H7 (cell line): ENCODE measurements at regions not wholly inside any gene's neighbourhood (a gene's known extent, or its start where the extent isn't known, plus 50 kb on each side); places are given as distances from the start of the nearest gene placed in this dataset.

Source experiments
- DNase-seq: peaks from one replicate; pipeline ENCODE4 v3.0.0; 2012
- H3K27me3 ChIP-seq: 2 replicates; pipeline ENCODE4 v1.6.0; 2011; ENCODE audit warnings: mild to moderate bottlenecking, low read length; ENCODE audit not compliant: control insufficient read depth, insufficient read depth
- H3K36me3 ChIP-seq: replicated peaks from 2 replicates; pipeline ENCODE4 v1.5.1; 2011; ENCODE audit warnings: low read length; ENCODE audit not compliant: control insufficient read depth, insufficient read depth
- H3K4me3 ChIP-seq: 2 replicates; pipeline ENCODE4 v1.5.1; 2011; ENCODE audit warnings: low read depth, mild to moderate bottlenecking, control low read depth, low read length, moderate library complexity; ENCODE audit not compliant: insufficient read depth

GRCh38 chr20:39338469-39339376 is 376.6 kb downstream of the DHX35 start:
- no peak overlapping the region for H3K4me3 ChIP-seq
- DNase-seq: no peak
- H3K36me3 ChIP-seq: no peaks in the 10 kb centered on the region
- no peaks in the 10 kb centered on the region for H3K27me3 ChIP-seq

GRCh38 chr20:39333211-39333610 is 371.1 kb downstream of the DHX35 start:
- DNase-seq: no peak
- no peak overlapping the region for H3K4me3 ChIP-seq
- H3K36me3 ChIP-seq: no peaks in the 10 kb centered on the region
- H3K27me3 ChIP-seq: no peaks in the 10 kb centered on the region

GRCh38 chr20:39328347-39328746 is 366.2 kb downstream of the DHX35 start:
- Histone ChIP-seq H3K27me3 (no peaks in the 10 kb centered on the region), H3K4me3 (no peak overlapping the region), H3K36me3 (no peaks in the 10 kb centered on the region)
- no peak for DNase-seq

GRCh38 chr20:39326050-39326449 is 363.9 kb downstream of the DHX35 start:
- Histone ChIP-seq H3K27me3 (no peaks in the 10 kb centered on the region), H3K4me3 (no peak overlapping the region), H3K36me3 (no peaks in the 10 kb centered on the region)
- DNase-seq: no peak

- Histone ChIP-seq H3K4me3 (no peak overlapping the region), H3K36me3 (no peaks in the 10 kb centered on the region), H3K27me3 (no peaks in the 10 kb centered on the region; the same call in 1 of the 2 replicates)
- DNase-seq: no peak
These were observed 356.8 kb downstream of the DHX35 start for GRCh38 chr20:39318911-39319310.

- Histone ChIP-seq H3K27me3 (no peaks in the 10 kb centered on the region; the same call in 1 of the 2 replicates), H3K36me3 (no peaks in the 10 kb centered on the region), H3K4me3 (no peak overlapping the region)
- DNase-seq: no peak
These were observed 350.5 kb downstream of the DHX35 start for GRCh38 chr20:39312676-39313075.

- Histone ChIP-seq H3K36me3 (no peaks in the 10 kb centered on the region), H3K4me3 (no peak overlapping the region), H3K27me3 (no peaks in the 10 kb centered on the region; the same call in 1 of the 2 replicates)
- no peak for DNase-seq
These were observed 349.8 kb downstream of the DHX35 start for GRCh38 chr20:39311851-39312506.

GRCh38 chr20:39310363-39310995 is 348.3 kb downstream of the DHX35 start:
- Histone ChIP-seq H3K4me3 (no peak overlapping the region), H3K27me3 (no peaks in the 10 kb centered on the region; the same call in 1 of the 2 replicates), H3K36me3 (no peaks in the 10 kb centered on the region)
- peak; percentile 11 for DNase-seq

GRCh38 chr20:39309458-39309857 is 347.3 kb downstream of the DHX35 start:
- H3K36me3 ChIP-seq: no peaks in the 10 kb centered on the region
- DNase-seq: no peak
- H3K4me3 ChIP-seq: no peak overlapping the region
- H3K27me3 ChIP-seq: no peaks in the 10 kb centered on the region

GRCh38 chr20:39302312-39302711 is 340.2 kb downstream of the DHX35 start:
- Histone ChIP-seq H3K36me3 (no peaks in the 10 kb centered on the region), H3K4me3 (no peak overlapping the region), H3K27me3 (no peaks in the 10 kb centered on the region)
- DNase-seq: no peak

- Histone ChIP-seq H3K36me3 (no peaks in the 10 kb centered on the region), H3K27me3 (no peaks in the 10 kb centered on the region), H3K4me3 (no peak overlapping the region)
- no peak for DNase-seq
These were observed 337.6 kb downstream of the DHX35 start for GRCh38 chr20:39299783-39300182.

- DNase-seq: no peak
- H3K27me3 ChIP-seq: no peaks in the 10 kb centered on the region
- no peaks in the 10 kb centered on the region for H3K36me3 ChIP-seq
- H3K4me3 ChIP-seq: no peak overlapping the region
These were observed 336.7 kb downstream of the DHX35 start for GRCh38 chr20:39298571-39299506.

- no peaks in the 10 kb centered on the region for H3K36me3 ChIP-seq
- DNase-seq: no peak
- H3K4me3 ChIP-seq: no peak overlapping the region
- H3K27me3 ChIP-seq: no peaks in the 10 kb centered on the region
These were observed 336.0 kb downstream of the DHX35 start for GRCh38 chr20:39298121-39298520.

GRCh38 chr20:39295301-39295700 is 333.2 kb downstream of the DHX35 start:
- Histone ChIP-seq H3K27me3 (no peaks in the 10 kb centered on the region), H3K36me3 (no peaks in the 10 kb centered on the region), H3K4me3 (no peak overlapping the region)
- no peak for DNase-seq
